ENCODE measurements at regions not wholly inside any gene's neighbourhood (a gene's known extent, or its start where the extent isn't known, plus 50 kb on each side); places are given as distances from the start of the nearest gene placed in this dataset.

DNA sequence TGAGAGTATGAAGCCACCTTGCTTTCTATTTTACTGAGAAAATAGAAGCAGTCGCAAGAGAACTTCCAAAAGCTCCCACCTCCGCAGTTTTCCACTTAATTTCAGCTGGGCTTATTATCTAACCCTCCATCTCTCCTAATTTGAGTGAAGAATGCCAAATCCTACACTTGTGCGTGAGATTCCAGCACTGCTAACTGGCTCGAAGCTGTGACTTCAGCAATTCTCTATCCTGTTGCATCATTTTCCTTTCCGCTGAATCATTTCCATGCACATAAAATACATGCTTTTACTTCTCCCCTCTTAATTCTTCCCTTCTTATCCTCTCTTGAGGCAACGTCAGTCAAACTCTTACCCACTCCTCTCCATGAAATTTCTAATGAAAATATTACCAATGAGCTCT, 189.5 kb downstream of the GASK1B start (continued):
- TF ChIP-seq, protein P1, sequence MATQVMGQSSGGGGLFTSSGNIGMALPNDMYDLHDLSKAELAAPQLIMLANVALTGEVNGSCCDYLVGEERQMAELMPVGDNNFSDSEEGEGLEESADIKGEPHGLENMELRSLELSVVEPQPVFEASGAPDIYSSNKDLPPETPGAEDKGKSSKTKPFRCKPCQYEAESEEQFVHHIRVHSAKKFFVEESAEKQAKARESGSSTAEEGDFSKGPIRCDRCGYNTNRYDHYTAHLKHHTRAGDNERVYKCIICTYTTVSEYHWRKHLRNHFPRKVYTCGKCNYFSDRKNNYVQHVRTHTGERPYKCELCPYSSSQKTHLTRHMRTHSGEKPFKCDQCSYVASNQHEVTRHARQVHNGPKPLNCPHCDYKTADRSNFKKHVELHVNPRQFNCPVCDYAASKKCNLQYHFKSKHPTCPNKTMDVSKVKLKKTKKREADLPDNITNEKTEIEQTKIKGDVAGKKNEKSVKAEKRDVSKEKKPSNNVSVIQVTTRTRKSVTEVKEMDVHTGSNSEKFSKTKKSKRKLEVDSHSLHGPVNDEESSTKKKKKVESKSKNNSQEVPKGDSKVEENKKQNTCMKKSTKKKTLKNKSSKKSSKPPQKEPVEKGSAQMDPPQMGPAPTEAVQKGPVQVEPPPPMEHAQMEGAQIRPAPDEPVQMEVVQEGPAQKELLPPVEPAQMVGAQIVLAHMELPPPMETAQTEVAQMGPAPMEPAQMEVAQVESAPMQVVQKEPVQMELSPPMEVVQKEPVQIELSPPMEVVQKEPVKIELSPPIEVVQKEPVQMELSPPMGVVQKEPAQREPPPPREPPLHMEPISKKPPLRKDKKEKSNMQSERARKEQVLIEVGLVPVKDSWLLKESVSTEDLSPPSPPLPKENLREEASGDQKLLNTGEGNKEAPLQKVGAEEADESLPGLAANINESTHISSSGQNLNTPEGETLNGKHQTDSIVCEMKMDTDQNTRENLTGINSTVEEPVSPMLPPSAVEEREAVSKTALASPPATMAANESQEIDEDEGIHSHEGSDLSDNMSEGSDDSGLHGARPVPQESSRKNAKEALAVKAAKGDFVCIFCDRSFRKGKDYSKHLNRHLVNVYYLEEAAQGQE (IDR thresholded peaks at IDR 0.05) = no peak
- no peak for TF ChIP-seq HNF4G (IDR thresholded peaks at IDR 0.05)

DNA sequence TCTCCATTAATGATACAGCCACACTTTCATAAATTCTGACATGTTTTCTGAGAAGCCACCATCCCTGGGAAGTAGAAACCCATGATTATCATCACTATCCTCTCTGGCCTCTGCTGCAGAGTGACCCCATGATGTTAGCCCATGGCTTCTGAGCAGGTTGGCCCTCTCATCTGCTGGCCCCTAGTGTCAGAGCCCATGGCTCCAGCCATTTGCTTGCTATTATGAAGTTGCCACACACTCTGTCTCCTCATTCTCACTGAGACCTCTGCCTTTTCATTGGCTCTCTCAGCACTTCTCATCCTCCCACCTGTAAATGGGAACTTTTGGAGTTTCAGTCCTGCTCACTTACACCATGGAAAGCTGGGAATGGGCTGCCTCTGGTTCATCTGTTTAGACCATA, 192.7 kb downstream of the GASK1B start:
- Histone ChIP-seq H3K9ac (ENCODE audit: low read depth in 1 of 2, low read length in 2 of 2) (no peak overlapping the region), H3K27ac (ENCODE audit: low read depth in 1 of 2, low read length in 2 of 2) (no peak overlapping the region), H3K4me3 (ENCODE audit: low read depth in 1 of 3, low read length in 3 of 3) (no peak overlapping the region), H3K27me3 (ENCODE audit: control insufficient read depth in 4 of 4, insufficient read depth in 4 of 4, low read length in 3 of 4) (no peaks in the 10 kb centered on the region), H3K36me3 (ENCODE audit: control insufficient read depth in 4 of 4, insufficient read depth in 3 of 4, low read depth in 1 of 4, low read length in 3 of 4) (no peaks in the 10 kb centered on the region), H3K9me3 (ENCODE audit: control insufficient read depth in 4 of 4, low read length in 3 of 4) (no peaks in the 10 kb centered on the region), H3K4me1 (ENCODE audit: control insufficient read depth in 4 of 4, insufficient read depth in 4 of 4, low read length in 3 of 4) (peaks cover 0 to 2% (median 0%) of the 10 kb centered on the region in 4 donors)
- no peak for DNase-seq (ENCODE audit: low spot score)
- no peak for TF ChIP-seq RXRA (IDR thresholded peaks at IDR 0.05)
- TF ChIP-seq, protein P2, sequence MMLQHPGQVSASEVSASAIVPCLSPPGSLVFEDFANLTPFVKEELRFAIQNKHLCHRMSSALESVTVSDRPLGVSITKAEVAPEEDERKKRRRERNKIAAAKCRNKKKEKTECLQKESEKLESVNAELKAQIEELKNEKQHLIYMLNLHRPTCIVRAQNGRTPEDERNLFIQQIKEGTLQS (IDR thresholded peaks at IDR 0.05) = no peak
- TF ChIP-seq GABPA (IDR thresholded peaks at IDR 0.05 in 1 of 2, conservative IDR thresholded peaks at IDR 0.05 in 1 of 2) = no peak
- TF ChIP-seq FOXA2 (IDR thresholded peaks at IDR 0.05) = no peak
- TF ChIP-seq JUND (IDR thresholded peaks at IDR 0.05) = no peak
- TF ChIP-seq HNF4A (conservative IDR thresholded peaks at IDR 0.05) = no peak
- TF ChIP-seq FOXA1 (IDR thresholded peaks at IDR 0.05) = no peak
- TF ChIP-seq, protein P3, sequence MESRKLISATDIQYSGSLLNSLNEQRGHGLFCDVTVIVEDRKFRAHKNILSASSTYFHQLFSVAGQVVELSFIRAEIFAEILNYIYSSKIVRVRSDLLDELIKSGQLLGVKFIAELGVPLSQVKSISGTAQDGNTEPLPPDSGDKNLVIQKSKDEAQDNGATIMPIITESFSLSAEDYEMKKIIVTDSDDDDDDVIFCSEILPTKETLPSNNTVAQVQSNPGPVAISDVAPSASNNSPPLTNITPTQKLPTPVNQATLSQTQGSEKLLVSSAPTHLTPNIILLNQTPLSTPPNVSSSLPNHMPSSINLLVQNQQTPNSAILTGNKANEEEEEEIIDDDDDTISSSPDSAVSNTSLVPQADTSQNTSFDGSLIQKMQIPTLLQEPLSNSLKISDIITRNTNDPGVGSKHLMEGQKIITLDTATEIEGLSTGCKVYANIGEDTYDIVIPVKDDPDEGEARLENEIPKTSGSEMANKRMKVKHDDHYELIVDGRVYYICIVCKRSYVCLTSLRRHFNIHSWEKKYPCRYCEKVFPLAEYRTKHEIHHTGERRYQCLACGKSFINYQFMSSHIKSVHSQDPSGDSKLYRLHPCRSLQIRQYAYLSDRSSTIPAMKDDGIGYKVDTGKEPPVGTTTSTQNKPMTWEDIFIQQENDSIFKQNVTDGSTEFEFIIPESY (IDR thresholded peaks at IDR 0.05) = no peak
- TF ChIP-seq, protein P4, sequence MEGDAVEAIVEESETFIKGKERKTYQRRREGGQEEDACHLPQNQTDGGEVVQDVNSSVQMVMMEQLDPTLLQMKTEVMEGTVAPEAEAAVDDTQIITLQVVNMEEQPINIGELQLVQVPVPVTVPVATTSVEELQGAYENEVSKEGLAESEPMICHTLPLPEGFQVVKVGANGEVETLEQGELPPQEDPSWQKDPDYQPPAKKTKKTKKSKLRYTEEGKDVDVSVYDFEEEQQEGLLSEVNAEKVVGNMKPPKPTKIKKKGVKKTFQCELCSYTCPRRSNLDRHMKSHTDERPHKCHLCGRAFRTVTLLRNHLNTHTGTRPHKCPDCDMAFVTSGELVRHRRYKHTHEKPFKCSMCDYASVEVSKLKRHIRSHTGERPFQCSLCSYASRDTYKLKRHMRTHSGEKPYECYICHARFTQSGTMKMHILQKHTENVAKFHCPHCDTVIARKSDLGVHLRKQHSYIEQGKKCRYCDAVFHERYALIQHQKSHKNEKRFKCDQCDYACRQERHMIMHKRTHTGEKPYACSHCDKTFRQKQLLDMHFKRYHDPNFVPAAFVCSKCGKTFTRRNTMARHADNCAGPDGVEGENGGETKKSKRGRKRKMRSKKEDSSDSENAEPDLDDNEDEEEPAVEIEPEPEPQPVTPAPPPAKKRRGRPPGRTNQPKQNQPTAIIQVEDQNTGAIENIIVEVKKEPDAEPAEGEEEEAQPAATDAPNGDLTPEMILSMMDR (IDR thresholded peaks at IDR 0.05; ENCODE audit: low read depth, low read length, missing input control) = no peak
- TF ChIP-seq, protein P5, sequence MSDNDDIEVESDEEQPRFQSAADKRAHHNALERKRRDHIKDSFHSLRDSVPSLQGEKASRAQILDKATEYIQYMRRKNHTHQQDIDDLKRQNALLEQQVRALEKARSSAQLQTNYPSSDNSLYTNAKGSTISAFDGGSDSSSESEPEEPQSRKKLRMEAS (IDR thresholded peaks at IDR 0.05) = no peak
- TF ChIP-seq TAF1 (conservative IDR thresholded peaks at IDR 0.05) = no peak
